K562 (cell line): ENCODE measurements at regions not wholly inside any gene's neighbourhood (a gene's known extent, or its start where the extent isn't known, plus 50 kb on each side); places are given as distances from the start of the nearest gene placed in this dataset.

Experiments
- ATAC-seq: fragments of 200-7000 bp; cut with Tn5 transposase; 3 replicates; pipeline ENCODE4 v1.9.1; 2020; ENCODE audit warnings: moderate library complexity
- BruUV-seq: library from RNA; stranded (reverse); fragments of 400-500 nt; replicated peaks from 2 replicates; lab custom pipeline; 2021; lab: Mats Ljungman, UMichigan
- CTCF ChIA-PET: fragments of 300-600 bp; formaldehyde crosslinking; extraction: SDS; loops from one replicate; lab custom pipeline; 2021; ENCODE audit warnings: low intra/inter-chr PET ratio; lab: Yijun Ruan, JAX
- POLR2A ChIA-PET: fragments of 300-600, 350-650 bp; sonication (Branson Sonifier 250); formaldehyde crosslinking; extraction: SDS; loops from one replicate; lab custom pipeline; 2021; ENCODE audit warnings: antibody characterized with exemption, inconsistent platforms; lab: Yijun Ruan, JAX
- DNase-seq, 4 experiments: peaks; one replicate each; pipeline versions ENCODE4 v3.0.0 to v3.0.0-alpha.2; 2011 to 2018; ENCODE audit warnings: low spot score in 3 of 4, mixed read lengths in 3 of 4; ENCODE audit errors: extremely low read depth in 1 of 4
- FAIRE-seq: peaks from 2 replicates; lab custom pipeline; 2011; peaks lifted over from hg19 to GRCh38; lab: Jason Lieb, UNC
- H2AFZ ChIP-seq: 2 replicates; pipeline ENCODE4 v1.6.0; 2011; ENCODE audit warnings: low read depth, low read length, control low read depth, inconsistent platforms
- H3K27ac ChIP-seq: fragments of 200-600 bp; 3 replicates; pipeline ENCODE4 v1.8.0; 2011; ENCODE audit warnings: low read depth, mild to moderate bottlenecking, control low read depth, inconsistent platforms, low read length, moderate library complexity, mixed read lengths; ENCODE audit errors: extremely low read depth
- H3K27me3 ChIP-seq, 2 experiments: fragments of 300-600 bp in 1 of 2; 2 replicates in 1 of 2; 3 replicates in 1 of 2; pipeline versions ENCODE4 v1.6.0 to v1.8.0; 2011; ENCODE audit warnings: inconsistent platforms in 2 of 2, low read length in 2 of 2, mild to moderate bottlenecking in 1 of 2, mixed read lengths in 1 of 2, moderate library complexity in 1 of 2; ENCODE audit not compliant: control insufficient read depth in 2 of 2, insufficient read depth in 2 of 2
- H3K36me3 ChIP-seq: fragments of 300-600 bp; 3 replicates; pipeline ENCODE4 v1.8.0; 2011; ENCODE audit warnings: mild to moderate bottlenecking, low read length, inconsistent platforms; ENCODE audit not compliant: control insufficient read depth, insufficient read depth
- H3K4me1 ChIP-seq, 2 experiments: fragments of 200-600 bp in 1 of 2; replicated peaks in 1 of 2; 2 replicates in 1 of 2; 3 replicates in 1 of 2; pipeline versions ENCODE4 v1.5.1 to v1.8.0; 2011; ENCODE audit warnings: inconsistent platforms in 2 of 2, low read length in 2 of 2, mild to moderate bottlenecking in 1 of 2, mixed read lengths in 1 of 2, moderate library complexity in 1 of 2; ENCODE audit not compliant: control insufficient read depth in 2 of 2, insufficient read depth in 2 of 2
- H3K4me2 ChIP-seq: 2 replicates; pipeline ENCODE4 v1.6.1; 2011; ENCODE audit warnings: low read length, control low read depth, inconsistent platforms, mixed read lengths; ENCODE audit not compliant: insufficient read depth
- H3K4me3 ChIP-seq: fragments of 200-600 bp; sonication (generic), shearing (Covaris generic); 2 replicates; pipeline ENCODE4 v1.5.1; 2016; ENCODE audit warnings: control low read depth, inconsistent platforms
- H3K79me2 ChIP-seq: fragments of 200-600 bp; 3 replicates; pipeline ENCODE4 v1.8.0; 2011; ENCODE audit warnings: low read length, inconsistent platforms; ENCODE audit not compliant: control insufficient read depth, insufficient read depth
- H3K9ac ChIP-seq, 2 experiments: 2 replicates each; pipeline versions ENCODE4 v1.6.0 to v1.6.1; 2011; ENCODE audit warnings: low read depth in 2 of 2, low read length in 2 of 2, control low read depth in 1 of 2, inconsistent platforms in 1 of 2, mild to moderate bottlenecking in 1 of 2, mixed read lengths in 1 of 2; ENCODE audit not compliant: insufficient read depth in 1 of 2
- H3K9me1 ChIP-seq: one replicate; pipeline ENCODE4 v1.6.0; 2011; ENCODE audit warnings: inconsistent platforms, mild to moderate bottlenecking, low read length, moderate library complexity; ENCODE audit not compliant: control insufficient read depth, insufficient read depth
- H3K9me3 ChIP-seq: replicated peaks from 2 replicates; pipeline ENCODE4 v1.5.1; 2011; ENCODE audit warnings: low read depth, low read length, inconsistent platforms; ENCODE audit not compliant: control insufficient read depth, insufficient read depth
- H4K20me1 ChIP-seq: replicated peaks from 2 replicates; pipeline ENCODE4 v1.6.1; 2011; ENCODE audit warnings: low read length, inconsistent platforms, mixed read lengths; ENCODE audit not compliant: control insufficient read depth, insufficient read depth
- BHLHE40 ChIP-seq: IDR thresholded peaks from 2 replicates; pipeline ENCODE4 v1.6.1; 2011; ENCODE audit warnings: low read length, improper control_type of control experiment
- SMAD4 ChIP-seq: fragments of 250-450 bp; sonication (Bioruptor Pico); conservative IDR thresholded peaks from 2 replicates; pipeline ENCODE4 v1.8.0; 2021; ENCODE audit warnings: inconsistent platforms, mild to moderate bottlenecking, moderate library complexity
- WGBS: fragments of 100-300 bp; shearing (Covaris generic); methylation state at CpG from one replicate; pipeline ENCODE4 v1.1.6; 2016; ENCODE audit warnings: low coverage, mixed read lengths; ENCODE audit not compliant: insufficient coverage; ENCODE audit errors: missing lambda C conversion rate; 5-methylcytosine and 5-hydroxymethylcytosine counted together
- in situ Hi-C: fragments of 300-500 bp; cut with MboI; formaldehyde crosslinking; loops from 4 replicates; pipeline ENCODE4 v1.15.0; 2018; ENCODE audit warnings: inconsistent platforms, mixed read lengths
- intact Hi-C: fragments of 100-400 bp; cut with micrococcal nuclease; formaldehyde crosslinking; loops from 2 replicates; pipeline ENCODE4 v1.14.2; 2022
- TF ChIP-seq, protein P1 (sequence below): fragments of 250-450 bp; sonication (Bioruptor Pico); IDR thresholded peaks from 2 replicates; pipeline ENCODE4 v1.5.0; 2021; ENCODE audit warnings: mild to moderate bottlenecking, moderate library complexity
- TF ChIP-seq, protein P2 (sequence below): fragments of 250-450 bp; sonication (Bioruptor Pico); IDR thresholded peaks from 2 replicates; pipeline ENCODE4 v1.8.0; 2022; ENCODE audit warnings: inconsistent platforms

DNA sequence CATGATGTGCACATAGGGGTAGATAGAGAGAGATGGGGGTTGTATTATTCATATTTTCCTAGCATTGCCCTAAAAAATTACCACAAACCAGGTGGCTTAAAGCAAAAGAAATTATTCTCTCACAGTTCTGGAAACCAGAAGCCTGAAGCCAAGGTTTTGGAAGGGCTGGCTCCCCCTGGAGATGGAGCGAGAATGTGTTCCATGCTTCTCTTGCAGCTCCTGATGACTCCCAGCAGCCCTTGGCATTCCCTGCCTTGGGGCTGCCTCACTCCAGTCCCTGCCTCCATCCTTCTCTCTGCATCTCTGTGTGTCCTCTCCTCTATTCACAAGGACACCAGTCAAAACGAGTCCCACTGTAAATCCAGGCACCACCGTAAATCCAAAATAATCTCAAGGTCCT is 91.5 kb upstream of the FAM174B start (continued):
- TF ChIP-seq, protein P1, sequence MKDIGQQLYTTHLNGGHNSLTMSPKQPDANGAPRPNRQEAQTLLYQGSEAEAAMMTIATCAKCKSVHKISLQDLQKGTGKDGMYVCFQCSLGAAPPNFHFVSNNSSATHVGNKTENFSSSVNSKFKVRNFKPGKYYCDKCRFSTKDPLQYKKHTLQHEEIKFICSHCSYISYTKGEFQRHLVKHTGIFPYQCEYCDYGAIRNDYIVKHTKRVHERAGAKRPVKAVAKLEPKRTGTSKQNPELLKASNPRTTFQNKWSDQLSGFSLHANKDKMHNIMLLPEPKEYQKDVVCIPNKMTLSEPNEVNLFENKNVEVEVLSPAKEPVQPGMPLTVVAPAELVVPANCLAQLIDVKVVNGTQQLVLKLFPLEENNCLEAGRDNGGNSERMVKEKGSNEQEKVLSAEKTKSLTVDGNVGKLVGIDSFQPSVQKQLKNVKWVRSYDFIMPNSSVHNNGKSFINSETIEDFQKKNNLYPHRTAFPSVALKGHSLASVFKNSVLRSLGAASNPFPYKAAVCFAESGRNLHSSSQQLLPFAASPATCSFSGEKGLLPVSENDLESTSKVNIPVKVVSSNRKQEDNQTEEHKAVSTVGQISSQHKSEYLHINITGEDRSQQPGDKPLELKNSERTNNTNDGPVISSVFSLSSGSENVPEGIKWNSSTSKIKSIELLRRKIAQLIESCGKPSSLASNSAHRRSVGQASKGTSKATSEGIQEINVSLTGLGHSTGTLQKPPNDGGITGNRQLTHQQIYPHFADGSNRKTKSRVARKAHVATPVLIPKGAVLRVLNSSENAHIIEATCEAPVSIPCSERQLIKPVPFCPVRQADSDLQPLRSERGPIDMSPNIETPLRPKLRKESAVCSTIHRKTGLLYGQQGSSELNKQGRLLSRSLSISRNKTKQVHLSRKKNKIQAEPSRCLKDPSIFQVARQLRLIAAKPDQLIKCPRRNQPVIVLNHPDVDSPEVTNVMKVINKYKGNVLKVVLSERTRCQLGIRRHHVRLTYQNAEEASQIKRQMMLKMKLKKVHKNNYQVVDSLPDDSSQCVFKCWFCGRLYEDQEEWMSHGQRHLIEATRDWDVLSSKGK (CRISPR knock-in tag), result no peak
- TF ChIP-seq, protein P2, sequence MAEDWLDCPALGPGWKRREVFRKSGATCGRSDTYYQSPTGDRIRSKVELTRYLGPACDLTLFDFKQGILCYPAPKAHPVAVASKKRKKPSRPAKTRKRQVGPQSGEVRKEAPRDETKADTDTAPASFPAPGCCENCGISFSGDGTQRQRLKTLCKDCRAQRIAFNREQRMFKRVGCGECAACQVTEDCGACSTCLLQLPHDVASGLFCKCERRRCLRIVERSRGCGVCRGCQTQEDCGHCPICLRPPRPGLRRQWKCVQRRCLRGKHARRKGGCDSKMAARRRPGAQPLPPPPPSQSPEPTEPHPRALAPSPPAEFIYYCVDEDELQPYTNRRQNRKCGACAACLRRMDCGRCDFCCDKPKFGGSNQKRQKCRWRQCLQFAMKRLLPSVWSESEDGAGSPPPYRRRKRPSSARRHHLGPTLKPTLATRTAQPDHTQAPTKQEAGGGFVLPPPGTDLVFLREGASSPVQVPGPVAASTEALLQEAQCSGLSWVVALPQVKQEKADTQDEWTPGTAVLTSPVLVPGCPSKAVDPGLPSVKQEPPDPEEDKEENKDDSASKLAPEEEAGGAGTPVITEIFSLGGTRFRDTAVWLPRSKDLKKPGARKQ (CRISPR knock-in tag), result no peak
- TF ChIP-seq, all 486 proteins: peak for 0

- in situ Hi-C loops (no loop called here), intact Hi-C loops (no loop called here)
- ATAC-seq, result peak; percentile 47; the same call in 2 of the 3 replicates
- Histone ChIP-seq H3K27me3 (peaks cover 3 to 17% of the 10 kb centered on the region in 2 experiments; a peak in 3 of 5 replicates), H3K4me3 (no peak overlapping the region), H3K9me1 (no peaks in the 10 kb centered on the region), H2AFZ (peak overlapping the region; percentile 26; the same call in 1 of the 2 replicates), H3K36me3 (no peaks in the 10 kb centered on the region), H3K9ac (no peak overlapping the region), H4K20me1 (no peaks in the 10 kb centered on the region), H3K4me1 (no peaks in the 10 kb centered on the region), H3K9me3 (no peaks in the 10 kb centered on the region), H3K4me2 (no peak overlapping the region), H3K79me2 (no peaks in the 10 kb centered on the region), H3K27ac (no peak overlapping the region)
- FAIRE-seq, result no peak
- CTCF ChIA-PET, result no interaction called here
- peak in 1 of 4 experiments; percentile 22 for DNase-seq
- no TSS peak for BruUV-seq
- POLR2A ChIA-PET, result interaction anchor here (0.6 to 2.3 kb wide), 4 partner anchors 16 to 378 kb away, joined by 3 to 7 read pairs (median 6); no protein-coding TSS in a partner anchor
- WGBS, result 5% methylated on average over 4 of the region's 4 CpGs
- TF ChIP-seq BHLHE40 (0 out of 2 replicates have a peak, but pooled peaks have one; percentile 28), SMAD4 (CRISPR knock-in tag) (no peak)
These were observed 93.6 kb upstream of the FAM174B start for GRCh38 chr15:92749216-92749615.
